Hepatocyte (in vitro differentiated cells): ENCODE measurements at regions not wholly inside any gene's neighbourhood (a gene's known extent, or its start where the extent isn't known, plus 50 kb on each side); places are given as distances from the start of the nearest gene placed in this dataset.

Experiments used
- DNase-seq: peaks from one replicate; pipeline ENCODE4 v3.0.0-alpha.2; 2016; ENCODE audit warnings: low spot score
- H2AFZ ChIP-seq: fragments of 200-600 bp; sonication (generic); 2 replicates; pipeline ENCODE4 v1.6.0; 2016; ENCODE audit warnings: antibody characterized with exemption, mild to moderate bottlenecking
- H3K27ac ChIP-seq: fragments of 200-600 bp; sonication (generic); 2 replicates; pipeline ENCODE4 v1.5.1; 2016; ENCODE audit warnings: mild to moderate bottlenecking
- H3K27me3 ChIP-seq: fragments of 200-600 bp; sonication (generic); 2 replicates; pipeline ENCODE4 v1.6.1; 2016
- H3K36me3 ChIP-seq: fragments of 200-600 bp; sonication (generic); replicated peaks from 2 replicates; pipeline ENCODE4 v1.5.1; 2016; ENCODE audit warnings: low read depth; ENCODE audit not compliant: insufficient read depth
- H3K4me1 ChIP-seq: fragments of 200-600 bp; sonication (generic); 2 replicates; pipeline ENCODE4 v1.5.1; 2016; ENCODE audit warnings: mild to moderate bottlenecking, moderate library complexity; ENCODE audit not compliant: insufficient read depth
- H3K4me2 ChIP-seq: fragments of 200-600 bp; sonication (generic); 2 replicates; pipeline ENCODE4 v1.6.0; 2016
- H3K4me3 ChIP-seq: fragments of 200-600 bp; sonication (generic); 2 replicates; pipeline ENCODE4 v1.5.1; 2016; ENCODE audit warnings: mild to moderate bottlenecking
- H3K79me2 ChIP-seq: fragments of 200-600 bp; sonication (generic); 2 replicates; pipeline ENCODE4 v1.6.0; 2017; ENCODE audit warnings: mild to moderate bottlenecking
- H3K9me2 ChIP-seq: fragments of 200-600 bp; sonication (generic); replicated peaks from 2 replicates; pipeline ENCODE4 v1.6.0; 2017; ENCODE audit warnings: mild to moderate bottlenecking; ENCODE audit not compliant: insufficient read depth
- H3K9me3 ChIP-seq: fragments of 200-600 bp; sonication (generic); 2 replicates; pipeline ENCODE4 v1.5.1; 2016; ENCODE audit warnings: low read depth, mild to moderate bottlenecking
- H4K20me1 ChIP-seq: fragments of 200-600 bp; sonication (generic); 2 replicates; pipeline ENCODE4 v1.6.0; 2016; ENCODE audit warnings: mild to moderate bottlenecking; ENCODE audit not compliant: insufficient read depth, poor library complexity, severe bottlenecking
- EZH2 ChIP-seq: fragments of 200-600 bp; sonication (generic); IDR thresholded peaks from 2 replicates; pipeline ENCODE4 v1.6.1; 2016; ENCODE audit warnings: antibody characterized with exemption, mild to moderate bottlenecking, borderline replicate concordance
- EZH2phosphoT487 ChIP-seq: fragments of 200-600 bp; sonication (generic); IDR thresholded peaks from one replicate; pipeline ENCODE4 v1.6.1; 2018; ENCODE audit warnings: antibody characterized with exemption, mild to moderate bottlenecking, low read depth, moderate library complexity; ENCODE audit not compliant: unreplicated experiment, severe bottlenecking
- WGBS: methylation state at CpG from one replicate; pipeline ENCODE4 v1.1.6; 2016; ENCODE audit warnings: low lambda C conversion rate; ENCODE audit errors: missing lambda C conversion rate; 5-methylcytosine and 5-hydroxymethylcytosine counted together
- TF ChIP-seq, protein P1 (sequence below): fragments of 200-600 bp; sonication (generic); IDR thresholded peaks from 2 replicates; pipeline ENCODE4 v1.5.1; 2016; ENCODE audit warnings: antibody characterized with exemption, mild to moderate bottlenecking; ENCODE audit not compliant: poor library complexity

DNA sequence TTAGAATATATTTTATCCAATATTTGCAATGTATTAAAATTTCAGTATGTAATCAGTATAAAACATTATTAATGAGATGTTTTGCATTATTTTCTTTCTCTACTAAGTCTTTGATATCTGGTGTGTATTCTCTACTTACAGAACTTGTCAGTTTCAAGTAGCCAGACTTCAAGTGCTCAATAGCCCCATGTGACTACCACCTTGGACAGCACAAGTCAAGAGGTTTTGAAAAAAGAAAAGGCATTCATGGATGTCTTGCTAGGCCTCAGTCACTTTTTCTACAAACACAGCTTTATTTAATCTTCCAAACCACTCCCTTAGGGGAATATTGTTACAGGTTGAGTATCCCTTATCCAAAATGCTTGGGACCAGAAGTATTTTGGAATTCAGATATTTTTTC, 189.4 kb downstream of the QDPR start:
- Histone ChIP-seq H3K4me3 (no peak overlapping the region), H3K9me2 (no peaks in the 10 kb centered on the region), H3K27ac (no peak overlapping the region), H3K9me3 (no peaks in the 10 kb centered on the region), H2AFZ (no peak overlapping the region), H4K20me1 (no peaks in the 10 kb centered on the region), H3K36me3 (no peaks in the 10 kb centered on the region), H3K4me2 (no peak overlapping the region), H3K79me2 (no peaks in the 10 kb centered on the region), H3K4me1 (peaks cover 11% of the 10 kb centered on the region), H3K27me3 (no peaks in the 10 kb centered on the region)
- no peak for TF ChIP-seq EZH2phosphoT487
- no peak for DNase-seq

DNA sequence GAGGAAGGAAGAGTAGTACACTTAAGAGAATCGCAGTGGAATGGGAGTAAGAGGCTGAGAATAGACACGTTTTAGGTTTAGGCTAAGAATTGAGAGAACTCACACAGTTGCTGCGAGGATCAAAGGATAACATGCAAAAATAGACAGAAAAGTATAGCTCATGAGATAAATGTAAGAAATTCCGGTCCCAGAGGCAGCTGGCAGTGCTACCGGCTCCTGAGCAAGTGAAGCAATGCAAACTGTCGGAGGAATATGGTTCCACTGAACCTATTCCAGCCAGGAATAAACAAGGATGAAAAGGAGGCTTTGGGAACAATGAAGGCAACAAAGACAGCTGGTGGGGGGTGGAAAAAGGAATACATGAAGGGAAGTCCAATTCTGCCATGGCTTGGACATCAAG, 191.8 kb downstream of the QDPR start:
- peaks cover 11% of the 10 kb centered on the region for H3K4me1 ChIP-seq
- 97% methylated on average over 6 of the region's 6 CpGs for WGBS
- TF ChIP-seq EZH2phosphoT487 (no peak), EZH2 (no peak)
- TF ChIP-seq, protein P1, sequence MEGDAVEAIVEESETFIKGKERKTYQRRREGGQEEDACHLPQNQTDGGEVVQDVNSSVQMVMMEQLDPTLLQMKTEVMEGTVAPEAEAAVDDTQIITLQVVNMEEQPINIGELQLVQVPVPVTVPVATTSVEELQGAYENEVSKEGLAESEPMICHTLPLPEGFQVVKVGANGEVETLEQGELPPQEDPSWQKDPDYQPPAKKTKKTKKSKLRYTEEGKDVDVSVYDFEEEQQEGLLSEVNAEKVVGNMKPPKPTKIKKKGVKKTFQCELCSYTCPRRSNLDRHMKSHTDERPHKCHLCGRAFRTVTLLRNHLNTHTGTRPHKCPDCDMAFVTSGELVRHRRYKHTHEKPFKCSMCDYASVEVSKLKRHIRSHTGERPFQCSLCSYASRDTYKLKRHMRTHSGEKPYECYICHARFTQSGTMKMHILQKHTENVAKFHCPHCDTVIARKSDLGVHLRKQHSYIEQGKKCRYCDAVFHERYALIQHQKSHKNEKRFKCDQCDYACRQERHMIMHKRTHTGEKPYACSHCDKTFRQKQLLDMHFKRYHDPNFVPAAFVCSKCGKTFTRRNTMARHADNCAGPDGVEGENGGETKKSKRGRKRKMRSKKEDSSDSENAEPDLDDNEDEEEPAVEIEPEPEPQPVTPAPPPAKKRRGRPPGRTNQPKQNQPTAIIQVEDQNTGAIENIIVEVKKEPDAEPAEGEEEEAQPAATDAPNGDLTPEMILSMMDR, result no peak

DNA sequence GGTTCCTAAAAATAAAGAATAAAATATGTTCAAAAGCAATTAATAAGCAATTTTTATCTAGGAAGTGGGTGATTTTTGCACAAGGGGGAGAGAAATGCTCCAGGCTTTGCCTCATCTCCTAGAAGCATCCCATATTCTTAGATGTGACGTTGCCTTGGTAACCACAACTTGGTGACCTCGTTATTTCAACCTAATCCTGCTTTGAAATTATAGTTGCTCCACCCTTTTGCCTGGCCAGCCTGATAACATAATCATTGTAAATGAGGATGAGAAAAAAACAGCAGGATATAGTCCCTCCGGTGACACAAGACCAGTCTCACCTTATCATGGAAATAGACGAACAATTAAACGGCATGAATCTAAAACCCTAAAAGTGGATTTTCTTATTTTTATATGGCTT, 194.4 kb downstream of the QDPR start:
- H3K79me2 ChIP-seq, result no peaks in the 10 kb centered on the region
- H4K20me1 ChIP-seq, result no peaks in the 10 kb centered on the region

More for the DNA sequence above, 191.8 kb downstream of the QDPR start:
- Histone ChIP-seq H3K27me3 (no peaks in the 10 kb centered on the region), H4K20me1 (no peaks in the 10 kb centered on the region), H3K4me2 (no peak overlapping the region), H3K36me3 (no peaks in the 10 kb centered on the region), H3K9me2 (no peaks in the 10 kb centered on the region), H3K9me3 (no peaks in the 10 kb centered on the region), H3K27ac (no peak overlapping the region), H2AFZ (no peak overlapping the region), H3K79me2 (no peaks in the 10 kb centered on the region), H3K4me3 (no peak overlapping the region)
- DNase-seq, result no peak

DNA sequence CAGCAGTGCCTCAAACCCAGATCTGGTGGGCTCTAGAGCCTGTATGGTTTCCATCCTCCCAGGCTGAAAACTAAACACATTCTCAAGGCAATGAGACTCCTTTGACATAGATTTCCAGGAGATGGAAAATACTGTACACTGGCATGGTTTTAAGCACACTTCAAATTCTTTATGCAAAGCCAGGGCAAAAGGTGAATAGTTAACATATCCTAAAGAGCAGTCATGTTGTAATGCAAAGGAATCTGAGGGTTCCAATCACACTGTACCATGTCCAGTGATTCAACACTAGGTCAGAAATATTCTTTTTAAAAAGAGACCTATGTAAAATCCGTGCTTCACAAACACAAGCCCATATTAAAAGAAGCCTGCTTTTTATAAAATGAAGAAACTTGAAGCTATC, 195.3 kb downstream of the QDPR start:
- Histone ChIP-seq H3K4me3 (no peak overlapping the region), H3K36me3 (no peaks in the 10 kb centered on the region), H4K20me1 (no peaks in the 10 kb centered on the region), H3K9me3 (no peaks in the 10 kb centered on the region), H3K9me2 (no peaks in the 10 kb centered on the region), H2AFZ (no peak overlapping the region), H3K4me2 (no peak overlapping the region), H3K27ac (no peak overlapping the region), H3K4me1 (no peaks in the 10 kb centered on the region), H3K27me3 (no peaks in the 10 kb centered on the region), H3K79me2 (no peaks in the 10 kb centered on the region)
- TF ChIP-seq, protein P1, result no peak
- TF ChIP-seq EZH2 (no peak), EZH2phosphoT487 (no peak)
- WGBS, result 84% methylated on average over 1 of the region's 1 CpG
- no peak for DNase-seq

More for the DNA sequence above, 194.4 kb downstream of the QDPR start:
- no peak overlapping the region for H3K27ac ChIP-seq
- H3K9me3 ChIP-seq, result no peaks in the 10 kb centered on the region
- no peak overlapping the region for H2AFZ ChIP-seq
- TF ChIP-seq, protein P1, result no peak
- TF ChIP-seq EZH2 (no peak), EZH2phosphoT487 (no peak)
- no peak overlapping the region for H3K4me3 ChIP-seq
- no peaks in the 10 kb centered on the region for H3K36me3 ChIP-seq
- 85% methylated on average over 5 of the region's 5 CpGs for WGBS
- DNase-seq, result no peak
- no peak overlapping the region for H3K4me2 ChIP-seq
- no peaks in the 10 kb centered on the region for H3K9me2 ChIP-seq
- no peaks in the 10 kb centered on the region for H3K27me3 ChIP-seq
- no peaks in the 10 kb centered on the region for H3K4me1 ChIP-seq
